CD4-positive, alpha-beta T cell treated with Interleukin-21 for 1 hour (primary cell): ENCODE measurements at regions not wholly inside any gene's neighbourhood (a gene's known extent, or its start where the extent isn't known, plus 50 kb on each side); places are given as distances from the start of the nearest gene placed in this dataset.

Experiments used
- DNase-seq: peaks from one replicate; pipeline ENCODE4 v3.0.0-alpha.2; 2020

GRCh38 chr1:229938551-229938950 lies 128.5 kb upstream of the GALNT2 start:
- no peak for DNase-seq

GRCh38 chr1:229940684-229941083 lies 126.4 kb upstream of the GALNT2 start:
- no peak for DNase-seq

- no peak for DNase-seq
Measured at GRCh38 chr1:229941160-229941559, 125.9 kb upstream of the GALNT2 start.

- DNase-seq, result no peak
Measured at GRCh38 chr1:229941831-229942230, 125.2 kb upstream of the GALNT2 start.

- no peak for DNase-seq
Measured at GRCh38 chr1:229942501-229942900, 124.5 kb upstream of the GALNT2 start.

DNA sequence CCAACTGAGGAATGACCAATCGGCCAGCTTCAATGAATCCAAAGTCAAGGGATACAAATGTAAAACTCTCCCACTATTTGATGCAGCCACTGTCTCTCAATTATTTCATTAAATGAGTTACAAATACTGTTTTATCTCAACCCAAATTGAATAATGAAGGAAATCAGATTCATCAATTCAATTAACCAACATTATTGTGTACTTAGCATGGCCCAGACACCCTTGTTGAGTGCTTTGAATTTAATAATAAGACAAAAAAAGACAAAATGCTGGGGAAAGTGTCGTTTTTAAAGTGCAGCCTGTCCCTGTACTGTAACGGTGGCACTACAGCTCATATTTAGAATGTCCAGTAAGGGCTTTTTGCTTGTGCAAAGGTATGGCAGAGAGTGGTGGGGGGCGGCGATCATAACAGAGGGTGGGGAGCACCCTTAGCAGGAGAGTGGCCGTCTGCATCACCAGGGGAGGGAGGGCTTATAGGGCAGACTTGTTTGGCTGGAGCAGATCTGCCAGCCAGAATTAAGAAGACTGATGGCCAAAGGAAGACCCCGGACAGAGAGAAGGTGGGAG lies 123.8 kb upstream of the GALNT2 start:
- DNase-seq, result no peak

DNA sequence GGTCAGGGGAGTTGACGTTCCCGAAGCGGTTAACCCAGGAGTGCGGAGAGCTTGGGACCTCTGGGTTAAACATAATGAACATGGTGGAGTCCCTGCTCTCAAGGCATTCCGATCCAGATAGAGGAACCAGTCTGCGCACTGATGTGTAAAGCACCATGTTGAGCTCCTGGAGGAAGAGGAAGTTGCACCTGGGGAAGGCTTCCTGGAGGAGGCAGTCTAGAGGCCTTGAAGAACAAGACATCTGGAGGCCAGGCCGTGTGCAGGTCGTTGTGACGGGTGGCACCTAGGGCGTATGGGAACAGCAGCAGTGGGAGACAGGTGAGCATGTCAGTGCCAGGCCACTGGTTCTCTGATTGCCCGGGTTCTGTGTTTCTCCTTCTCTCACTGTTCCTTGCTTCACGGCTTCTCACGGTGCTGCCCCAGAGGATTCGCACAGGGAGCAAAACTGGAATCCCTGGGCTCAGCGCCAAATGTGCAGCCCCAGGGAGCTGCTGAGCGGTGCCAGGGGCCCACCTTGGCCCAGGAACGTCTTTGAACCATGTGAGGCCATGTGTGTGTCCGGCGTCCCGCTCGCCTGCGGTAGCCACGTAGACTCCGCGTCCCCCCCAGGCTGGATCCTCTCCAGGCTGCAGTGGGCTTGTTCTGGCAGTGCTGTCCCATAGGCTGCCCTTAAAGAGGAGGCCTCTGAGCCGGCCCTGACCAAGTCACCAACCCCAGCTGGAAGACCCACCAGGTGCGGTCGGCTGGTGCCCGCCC lies 122.9 kb upstream of the GALNT2 start:
- DNase-seq, result no peak

- DNase-seq, result no peak
Measured at GRCh38 chr1:229945795-229946194, 121.2 kb upstream of the GALNT2 start.

DNA sequence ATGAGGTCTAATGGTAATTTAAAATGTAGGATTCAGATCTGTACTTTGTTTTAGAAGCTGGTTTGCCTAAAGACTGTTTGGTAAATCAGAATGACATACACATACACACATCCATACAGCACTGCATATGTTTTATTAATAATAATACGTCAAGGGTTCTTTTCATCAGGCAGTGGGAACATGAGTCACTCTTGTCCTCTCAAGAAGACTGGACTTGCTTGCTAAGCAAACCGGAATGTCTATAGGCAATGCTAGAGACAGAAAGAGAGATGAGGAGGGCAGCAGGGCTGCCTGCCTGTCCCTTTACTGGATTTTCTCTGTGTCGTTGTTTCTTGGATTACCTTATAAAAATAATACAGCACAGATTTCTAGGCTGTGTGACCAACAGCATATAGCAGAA lies 119.1 kb upstream of the GALNT2 start:
- no peak for DNase-seq

DNA sequence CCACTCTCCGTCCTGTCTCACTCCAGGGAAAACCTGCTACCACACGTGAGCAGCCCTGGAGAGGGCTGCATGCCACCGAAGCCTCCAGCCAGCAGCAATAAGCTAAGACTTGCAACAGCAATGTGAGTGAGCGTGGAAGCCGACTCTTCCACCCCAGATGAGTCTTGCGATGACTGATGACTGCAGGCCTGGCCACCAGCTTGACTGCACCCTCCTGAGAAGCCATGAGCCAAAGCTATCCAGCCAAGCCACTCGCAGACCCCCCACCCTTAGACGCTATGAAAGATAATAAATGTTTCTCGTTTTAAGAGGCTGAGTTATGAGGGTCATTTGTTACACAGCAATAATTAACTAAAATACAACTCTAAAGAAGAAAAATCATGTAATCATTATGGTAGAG lies 118.6 kb upstream of the GALNT2 start:
- DNase-seq, result no peak

GRCh38 chr1:229949500-229949899 lies 117.5 kb upstream of the GALNT2 start:
- DNase-seq, result no peak

DNA sequence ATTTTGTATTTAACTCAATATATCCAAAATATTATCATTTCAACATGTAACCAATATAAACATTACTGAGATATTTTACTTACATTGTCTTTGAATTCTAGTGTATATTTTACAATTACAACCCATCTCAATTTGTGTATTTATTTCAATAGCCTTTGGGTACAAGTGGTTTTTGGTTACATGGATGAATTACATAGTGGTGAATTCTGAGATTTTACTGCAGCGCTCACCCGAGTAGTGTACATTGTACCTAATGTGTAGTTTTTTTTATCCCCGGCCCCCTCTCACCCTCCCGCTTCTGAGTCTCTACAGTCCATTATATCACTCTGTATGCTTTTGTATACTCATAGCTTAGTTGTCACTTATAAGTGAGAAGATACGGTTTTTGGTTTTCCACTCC lies 117.0 kb upstream of the GALNT2 start:
- DNase-seq, result no peak

DNA sequence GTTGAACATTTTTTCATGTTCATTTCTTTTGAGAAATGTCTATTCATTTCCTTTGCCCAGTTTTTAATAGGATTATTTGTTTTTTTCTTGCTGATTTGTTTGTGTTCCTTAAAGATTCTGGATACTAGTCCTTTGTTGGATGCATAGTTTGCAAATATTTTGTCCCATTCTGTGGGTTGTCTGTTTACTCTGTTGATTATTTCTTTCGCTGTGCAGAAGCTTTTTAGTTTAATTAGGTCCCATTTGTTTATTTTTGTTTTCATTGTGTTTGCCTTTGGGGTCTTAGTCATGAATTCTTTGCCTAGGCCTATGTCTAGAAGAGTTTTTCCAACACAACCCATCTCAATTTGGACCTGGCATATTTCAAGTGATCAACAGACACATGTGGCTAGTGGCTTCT lies 116.1 kb upstream of the GALNT2 start:
- no peak for DNase-seq

DNA sequence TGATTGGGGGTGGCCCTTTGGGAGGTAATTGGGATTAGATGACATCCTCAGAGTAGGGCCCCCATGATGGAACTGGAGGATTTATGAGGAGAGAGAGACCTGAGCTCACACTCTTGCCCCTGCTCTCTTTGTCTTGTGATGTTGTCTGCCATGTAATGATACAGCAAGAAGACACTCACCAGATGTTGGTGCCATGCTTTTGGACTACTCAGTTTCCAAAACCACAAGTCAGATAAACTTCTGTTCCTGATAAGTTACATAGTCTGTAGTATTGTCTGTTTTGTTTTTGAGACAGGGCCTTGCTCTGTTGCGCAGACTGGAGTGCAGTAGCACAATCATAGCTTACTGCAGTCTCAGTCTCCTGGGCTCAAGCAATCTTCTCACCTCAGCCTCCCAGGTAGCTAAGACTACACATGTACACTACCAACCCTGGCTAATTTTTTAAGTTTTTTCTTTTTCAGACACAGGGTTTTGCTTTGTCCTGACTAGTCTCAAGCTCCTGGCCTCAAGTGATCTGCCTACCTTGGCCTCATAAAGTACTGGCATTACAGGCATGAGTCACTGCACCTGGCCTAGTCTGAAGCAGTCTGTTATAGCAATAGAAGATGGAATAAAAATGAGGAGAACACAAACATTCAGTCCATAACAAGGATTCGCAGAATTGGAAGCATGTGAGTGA lies 115.0 kb upstream of the GALNT2 start:
- no peak for DNase-seq

DNA sequence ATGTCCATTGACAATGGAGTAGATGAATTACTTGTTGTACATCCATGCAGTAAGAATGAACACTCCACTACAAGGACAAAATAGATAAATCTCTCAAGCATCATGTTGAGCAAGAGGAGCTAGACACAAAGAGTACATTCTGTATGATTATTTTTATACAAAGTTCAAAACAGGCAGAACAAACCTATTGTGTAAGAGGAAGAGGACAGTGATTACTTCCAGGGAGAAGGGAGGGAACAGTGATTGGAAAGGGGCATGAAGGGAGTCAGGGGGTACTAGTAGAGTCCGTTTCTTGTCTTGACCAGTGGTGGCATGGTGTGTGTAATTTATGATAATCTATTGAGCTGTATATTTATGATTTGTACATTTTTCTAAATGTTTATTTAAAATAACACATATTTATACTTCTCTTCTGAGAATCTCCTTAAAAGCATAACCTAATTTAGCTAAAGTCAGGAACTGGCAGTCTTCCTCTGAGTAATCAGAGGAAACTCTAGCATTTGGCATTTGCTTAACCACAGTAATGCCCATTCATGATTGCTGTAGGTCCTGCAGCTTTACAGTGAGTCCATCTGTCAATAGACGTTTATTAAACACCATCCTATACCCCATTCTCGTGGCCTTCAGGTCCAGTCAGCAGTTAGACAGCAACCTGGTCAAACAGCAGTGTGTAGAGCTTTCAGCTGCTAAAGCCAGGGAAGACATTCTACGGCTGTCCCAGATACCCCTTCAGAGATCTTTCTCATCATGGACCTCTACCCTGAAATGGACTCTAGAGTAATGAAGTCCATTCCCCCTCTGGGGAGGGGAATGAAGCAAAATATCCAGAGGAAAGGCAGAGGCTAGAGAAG lies 114.1 kb upstream of the GALNT2 start:
- no peak for DNase-seq

DNA sequence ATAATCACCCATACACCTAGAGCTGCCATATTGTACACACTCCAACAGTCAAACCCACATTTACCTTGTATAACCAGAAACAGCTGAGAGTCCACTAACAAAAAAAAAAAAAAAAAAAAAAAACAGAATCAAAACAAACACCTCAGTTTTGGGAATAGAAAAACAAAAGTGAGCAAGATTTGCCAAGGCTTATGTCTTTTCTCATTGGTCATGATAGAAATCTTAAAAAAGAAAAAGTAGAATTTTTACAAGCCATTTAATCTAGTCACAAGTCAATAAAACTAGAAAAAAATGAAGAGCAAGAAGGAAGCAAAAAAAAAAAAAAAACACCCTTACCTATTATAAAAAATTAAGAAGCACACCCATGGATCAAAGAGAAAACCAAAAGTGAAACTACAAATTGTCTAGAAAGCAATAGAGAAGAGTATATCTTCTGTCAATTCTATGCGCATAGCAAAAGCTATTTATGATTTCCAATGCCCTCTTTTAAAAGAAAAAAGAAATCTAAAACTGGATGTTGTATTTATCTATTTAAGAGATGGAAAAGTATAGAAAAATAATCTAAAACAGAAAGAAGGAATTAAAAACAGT lies 113.2 kb upstream of the GALNT2 start:
- peak; percentile 26 for DNase-seq

DNA sequence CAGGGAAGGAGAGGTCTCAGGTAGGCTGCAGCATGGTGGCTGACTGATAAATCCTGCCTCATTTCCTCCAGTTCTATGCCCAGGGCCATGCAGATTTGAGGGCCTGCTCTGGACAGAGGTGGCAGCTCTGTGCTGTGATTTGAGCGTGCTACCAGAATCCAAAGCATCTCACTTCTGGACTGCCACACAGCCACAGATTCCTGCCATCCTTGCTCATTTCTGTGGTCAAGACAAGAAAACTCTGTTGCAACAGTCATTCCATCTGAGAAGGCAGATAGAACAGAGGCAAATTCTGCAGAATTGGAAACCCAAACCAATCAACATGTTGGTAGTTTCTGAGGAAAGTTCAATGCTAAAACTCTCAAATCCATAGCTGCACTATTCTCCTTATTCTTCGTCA lies 102.8 kb upstream of the GALNT2 start:
- DNase-seq, result no peak

DNA sequence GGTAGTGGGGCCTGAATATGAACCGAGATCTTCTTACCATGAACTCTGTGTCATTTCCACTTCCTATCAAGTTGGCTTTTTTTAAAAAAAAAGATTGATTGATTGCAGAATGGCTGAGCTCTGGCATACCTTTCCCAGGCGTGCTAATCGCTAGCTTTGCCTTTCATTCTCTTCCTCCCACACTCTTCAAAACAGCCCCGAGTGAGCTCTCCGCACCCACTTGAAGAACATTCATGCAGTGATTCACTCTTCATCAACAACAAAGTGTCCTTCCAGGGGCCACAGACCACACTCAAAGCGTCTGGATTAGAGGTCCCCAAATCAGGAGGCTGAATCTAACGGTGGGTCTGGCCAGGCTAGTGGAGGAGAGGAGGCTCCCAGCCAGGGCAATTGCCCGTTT lies 96.3 kb upstream of the GALNT2 start:
- no peak for DNase-seq

DNA sequence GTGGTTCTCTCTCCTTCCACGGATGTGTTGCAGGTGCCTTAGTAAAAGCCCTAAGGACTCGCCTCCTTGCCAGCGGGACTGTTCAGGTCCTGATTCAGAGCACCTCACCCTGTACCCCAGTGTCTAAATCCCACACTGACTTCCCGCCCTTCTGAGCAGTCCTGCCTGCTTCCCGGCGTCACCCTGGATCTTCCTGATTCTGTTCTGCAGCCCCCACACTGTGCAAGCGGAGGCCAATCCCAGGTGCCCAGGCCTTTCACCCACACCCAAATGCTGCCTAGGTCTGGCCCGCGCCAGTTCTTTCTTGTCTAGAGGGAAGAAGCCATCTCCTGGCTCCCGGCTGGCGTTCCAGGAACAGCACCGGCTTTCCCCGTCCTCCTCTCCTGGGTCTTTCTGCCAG lies 95.9 kb upstream of the GALNT2 start:
- DNase-seq, result no peak

GRCh38 chr1:229972600-229973296 lies 94.3 kb upstream of the GALNT2 start:
- DNase-seq, result no peak

DNA sequence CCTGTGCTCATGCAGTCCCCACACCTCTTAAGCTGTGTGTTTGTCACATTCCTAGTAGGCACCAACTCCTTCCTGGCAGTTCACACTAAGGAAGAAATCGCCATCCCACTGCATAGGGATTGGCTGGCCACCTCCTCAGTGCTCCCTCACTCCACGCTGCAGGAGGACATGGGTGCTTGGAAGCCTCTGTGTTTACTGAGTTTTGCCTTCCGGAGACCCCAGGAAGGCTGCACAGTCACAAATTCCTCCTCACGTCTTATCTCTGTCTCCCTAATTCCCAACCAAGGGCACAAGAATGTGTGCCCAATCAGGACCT lies 93.8 kb upstream of the GALNT2 start:
- DNase-seq, result no peak

DNA sequence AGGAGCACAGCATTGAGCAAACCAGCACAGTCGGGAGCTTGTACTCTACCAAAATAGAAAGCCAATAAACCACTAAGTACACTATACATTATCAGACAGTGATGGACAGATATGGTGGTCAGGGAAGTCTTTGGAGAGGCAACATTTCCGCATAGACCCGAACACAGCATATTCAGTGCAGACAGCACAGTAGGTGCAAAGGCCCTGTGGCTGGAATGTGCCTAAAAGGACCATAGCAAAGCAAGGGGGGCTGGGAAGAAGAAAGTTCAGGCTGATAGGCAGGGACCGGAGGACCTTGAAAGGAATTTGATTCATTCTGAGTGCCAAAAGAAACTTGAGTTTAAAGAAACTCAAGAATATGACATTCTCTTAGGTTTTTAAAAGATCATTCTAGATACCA lies 92.0 kb upstream of the GALNT2 start:
- DNase-seq, result no peak

GRCh38 chr1:229980009-229980408 lies 87.0 kb upstream of the GALNT2 start:
- no peak for DNase-seq
